Esophagus squamous epithelium (tissue), 5 donors: ENCODE measurements at regions not wholly inside any gene's neighbourhood (a gene's known extent, or its start where the extent isn't known, plus 50 kb on each side); places are given as distances from the start of the nearest gene placed in this dataset.

Experiments
- DNase-seq: peaks from one replicate; lab custom pipeline; 2025; lab: John Stamatoyannopoulos, UW
- H3K27ac ChIP-seq, 4 donors: fragments of 200-600 bp; sonication (generic); one replicate each; pipeline ENCODE4 v1.5.1; 2016 to 2019; ENCODE audit warnings: mild to moderate bottlenecking in 1 of 4
- H3K27me3 ChIP-seq, 4 donors: fragments of 200-600 bp; sonication (generic); 1 replicate in 3 of 4; 2 replicates in 1 of 4; pipeline versions ENCODE4 v1.5.1 to v1.6.0; 2017 to 2021; ENCODE audit warnings: antibody characterized with exemption in 1 of 4
- H3K36me3 ChIP-seq, 3 donors: fragments of 200-600 bp; sonication (generic); one replicate each; pipeline ENCODE4 v1.5.1; 2016 to 2019
- H3K4me1 ChIP-seq, 3 donors: fragments of 200-600 bp; sonication (generic); one replicate each; pipeline ENCODE4 v1.5.1; 2017 to 2019
- H3K4me3 ChIP-seq, 4 donors: fragments of 200-600 bp; sonication (generic); 1 replicate in 3 of 4; 2 replicates in 1 of 4; pipeline ENCODE4 v1.5.1; 2016 to 2019; ENCODE audit warnings: mild to moderate bottlenecking in 2 of 4, moderate library complexity in 1 of 4
- H3K9me3 ChIP-seq, 3 donors: fragments of 200-600 bp; sonication (generic); one replicate each; pipeline ENCODE4 v1.5.1; 2016 to 2019
- CTCF ChIP-seq, 6 experiments: fragments of 450-650 bp in 4 of 6; fragments of 200-600 bp in 2 of 6; sonication (generic) in 2 of 6; IDR thresholded peaks; one replicate each; pipeline ENCODE4 v1.5.1; 2016 to 2019; ENCODE audit warnings: antibody characterized with exemption in 6 of 6, mild to moderate bottlenecking in 4 of 6, moderate library complexity in 4 of 6
- POLR2A ChIP-seq, 4 donors: fragments of 450-650 bp; IDR thresholded peaks; one replicate each; pipeline ENCODE4 v1.6.1; 2017; ENCODE audit warnings: antibody characterized with exemption in 4 of 4, mild to moderate bottlenecking in 4 of 4, moderate library complexity in 3 of 4
- WGBS, 2 donors: methylation state at CpG; one replicate each; pipeline ENCODE4 v1.1.5; 2018; 5-methylcytosine and 5-hydroxymethylcytosine counted together
- intact Hi-C: fragments of 100-400 bp; cut with DNase I; formaldehyde crosslinking; loops from one replicate; pipeline ENCODE4 v1.15.0; 2022
- donor health status: DM: yes; HTN: yes; CAD: no.

GRCh38 chr2:241943209-241943850 is 73.8 kb downstream of the RTP5 start:
- no peak for DNase-seq
- 74 to 81% methylated on average over 9 to 12 of the region's 15 CpGs for whole genome bisulfite sequencing, 2 donors
- intact Hi-C loops, result no loop called here
- no peaks in the 10 kb centered on the region for H3K9me3 ChIP-seq
- H3K4me3 ChIP-seq, result no peak overlapping the region
- no peaks in the 10 kb centered on the region for H3K4me1 ChIP-seq
- TF ChIP-seq POLR2A (IDR thresholded peaks at IDR 0.05) (no peak), CTCF (IDR thresholded peaks at IDR 0.05) (no peak)
- H3K27ac ChIP-seq, result no peak overlapping the region
- H3K27me3 ChIP-seq, result peaks cover 0 to 7% (median 0%) of the 10 kb centered on the region in 4 donors
- no peaks in the 10 kb centered on the region for H3K36me3 ChIP-seq

- H3K36me3 ChIP-seq, result no peaks in the 10 kb centered on the region
- no peak for DNase-seq
- intact Hi-C loops, result no loop called here
- peaks cover 0 to 7% (median 0%) of the 10 kb centered on the region in 4 donors for H3K27me3 ChIP-seq
- H3K4me3 ChIP-seq, result no peak overlapping the region
- TF ChIP-seq CTCF (IDR thresholded peaks at IDR 0.05), result no peak
- no peak for TF ChIP-seq POLR2A (IDR thresholded peaks at IDR 0.05)
- no peaks in the 10 kb centered on the region for H3K4me1 ChIP-seq
- H3K9me3 ChIP-seq, result no peaks in the 10 kb centered on the region
- no peak overlapping the region for H3K27ac ChIP-seq
- 71 to 80% methylated on average over 13 to 14 of the region's 17 CpGs for WGBS, 2 donors
Measured at GRCh38 chr2:241943961-241944575, 74.5 kb downstream of the RTP5 start.

- Histone ChIP-seq H3K4me1 (no peaks in the 10 kb centered on the region), H3K36me3 (no peaks in the 10 kb centered on the region), H3K27me3 (peaks cover 0 to 15% (median 0%) of the 10 kb centered on the region in 4 donors), H3K27ac (no peak overlapping the region), H3K9me3 (no peaks in the 10 kb centered on the region), H3K4me3 (no peak overlapping the region)
- no peak for DNase-seq
- intact Hi-C loops, result no loop called here
- WGBS, 2 donors, result 85 to 87% methylated on average over 10 to 12 of the region's 12 CpGs
- TF ChIP-seq POLR2A (IDR thresholded peaks at IDR 0.05) (no peak), CTCF (IDR thresholded peaks at IDR 0.05) (no peak)
Measured at GRCh38 chr2:241944821-241945220, 75.3 kb downstream of the RTP5 start.

- Histone ChIP-seq H3K4me3 (no peak overlapping the region), H3K9me3 (no peaks in the 10 kb centered on the region), H3K4me1 (no peaks in the 10 kb centered on the region), H3K27ac (no peak overlapping the region), H3K36me3 (no peaks in the 10 kb centered on the region), H3K27me3 (peaks cover 0 to 20% (median 0%) of the 10 kb centered on the region in 4 donors)
- 84 to 100% methylated on average over 4 to 8 of the region's 15 CpGs for WGBS, 2 donors
- intact Hi-C loops, result no loop called here
- TF ChIP-seq POLR2A (IDR thresholded peaks at IDR 0.05), result no peak
- TF ChIP-seq CTCF (IDR thresholded peaks at IDR 0.05), result no peak
- no peak for DNase-seq
Measured at GRCh38 chr2:241945311-241945710, 75.8 kb downstream of the RTP5 start.

GRCh38 chr2:241945803-241946202 is 76.3 kb downstream of the RTP5 start:
- intact Hi-C loops, result no loop called here
- peaks cover 0 to 24% (median 0%) of the 10 kb centered on the region in 4 donors for H3K27me3 ChIP-seq
- no peaks in the 10 kb centered on the region for H3K9me3 ChIP-seq
- TF ChIP-seq POLR2A (IDR thresholded peaks at IDR 0.05), result no peak
- TF ChIP-seq CTCF (IDR thresholded peaks at IDR 0.05), result no peak
- H3K36me3 ChIP-seq, result no peaks in the 10 kb centered on the region
- H3K4me3 ChIP-seq, result no peak overlapping the region
- DNase-seq, result no peak
- H3K4me1 ChIP-seq, result peaks cover 0 to 4% (median 0%) of the 10 kb centered on the region in 3 donors
- WGBS, 2 donors, result 85 to 88% methylated on average over 14 of the region's 14 CpGs
- no peak overlapping the region for H3K27ac ChIP-seq
